A549 (cell line): ENCODE measurements at regions not wholly inside any gene's neighbourhood (a gene's known extent, or its start where the extent isn't known, plus 50 kb on each side); places are given as distances from the start of the nearest gene placed in this dataset.

ENCODE experiments used
- CHD2 ChIP-seq: fragments of 150-350 bp; IDR thresholded peaks from 2 replicates; pipeline ENCODE4 v1.6.1; 2014; ENCODE audit warnings: low read length; ENCODE audit not compliant: partially characterized antibody
- MAZ ChIP-seq: fragments of 150-350 bp; IDR thresholded peaks from 2 replicates; pipeline ENCODE4 v1.6.1; 2014; ENCODE audit warnings: antibody characterized with exemption, low read depth, low read length, borderline replicate concordance
- TF ChIP-seq, protein P1 (sequence below): IDR thresholded peaks from 2 replicates; pipeline ENCODE4 v1.6.1; 2012
- TF ChIP-seq, protein P2 (sequence below): fragments of >200 bp; sonication (Bioruptor Twin); formaldehyde crosslinking; IDR thresholded peaks from 3 replicates; pipeline ENCODE4 v1.5.1; 2016

DNA sequence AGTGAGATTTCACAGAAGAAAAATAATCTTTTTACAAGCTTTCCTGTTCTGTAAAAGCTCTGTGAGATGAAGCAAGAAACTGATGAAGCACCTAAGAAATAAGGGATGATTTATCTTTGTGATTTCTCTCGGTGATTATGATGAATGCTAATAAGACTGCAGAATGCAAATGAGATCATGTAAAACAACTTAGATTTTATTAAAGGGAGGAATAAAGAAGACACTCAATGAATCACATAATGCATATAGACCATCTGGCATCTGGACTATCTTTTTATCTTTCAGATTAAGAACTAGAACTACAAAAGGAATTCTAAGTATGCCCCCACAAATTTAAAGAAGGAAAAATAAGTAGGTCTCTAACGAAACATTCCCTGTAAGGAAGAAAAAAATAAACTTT lies 361.5 kb upstream of the OPRM1 start:
- TF ChIP-seq CHD2 = no peak
- TF ChIP-seq, protein P1, sequence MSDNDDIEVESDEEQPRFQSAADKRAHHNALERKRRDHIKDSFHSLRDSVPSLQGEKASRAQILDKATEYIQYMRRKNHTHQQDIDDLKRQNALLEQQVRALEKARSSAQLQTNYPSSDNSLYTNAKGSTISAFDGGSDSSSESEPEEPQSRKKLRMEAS = no peak
- TF ChIP-seq, protein P2, sequence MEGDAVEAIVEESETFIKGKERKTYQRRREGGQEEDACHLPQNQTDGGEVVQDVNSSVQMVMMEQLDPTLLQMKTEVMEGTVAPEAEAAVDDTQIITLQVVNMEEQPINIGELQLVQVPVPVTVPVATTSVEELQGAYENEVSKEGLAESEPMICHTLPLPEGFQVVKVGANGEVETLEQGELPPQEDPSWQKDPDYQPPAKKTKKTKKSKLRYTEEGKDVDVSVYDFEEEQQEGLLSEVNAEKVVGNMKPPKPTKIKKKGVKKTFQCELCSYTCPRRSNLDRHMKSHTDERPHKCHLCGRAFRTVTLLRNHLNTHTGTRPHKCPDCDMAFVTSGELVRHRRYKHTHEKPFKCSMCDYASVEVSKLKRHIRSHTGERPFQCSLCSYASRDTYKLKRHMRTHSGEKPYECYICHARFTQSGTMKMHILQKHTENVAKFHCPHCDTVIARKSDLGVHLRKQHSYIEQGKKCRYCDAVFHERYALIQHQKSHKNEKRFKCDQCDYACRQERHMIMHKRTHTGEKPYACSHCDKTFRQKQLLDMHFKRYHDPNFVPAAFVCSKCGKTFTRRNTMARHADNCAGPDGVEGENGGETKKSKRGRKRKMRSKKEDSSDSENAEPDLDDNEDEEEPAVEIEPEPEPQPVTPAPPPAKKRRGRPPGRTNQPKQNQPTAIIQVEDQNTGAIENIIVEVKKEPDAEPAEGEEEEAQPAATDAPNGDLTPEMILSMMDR = no peak
- no peak for TF ChIP-seq MAZ
